ENCODE measurements at regions not wholly inside any gene's neighbourhood (a gene's known extent, or its start where the extent isn't known, plus 50 kb on each side); places are given as distances from the start of the nearest gene placed in this dataset.

DNA sequence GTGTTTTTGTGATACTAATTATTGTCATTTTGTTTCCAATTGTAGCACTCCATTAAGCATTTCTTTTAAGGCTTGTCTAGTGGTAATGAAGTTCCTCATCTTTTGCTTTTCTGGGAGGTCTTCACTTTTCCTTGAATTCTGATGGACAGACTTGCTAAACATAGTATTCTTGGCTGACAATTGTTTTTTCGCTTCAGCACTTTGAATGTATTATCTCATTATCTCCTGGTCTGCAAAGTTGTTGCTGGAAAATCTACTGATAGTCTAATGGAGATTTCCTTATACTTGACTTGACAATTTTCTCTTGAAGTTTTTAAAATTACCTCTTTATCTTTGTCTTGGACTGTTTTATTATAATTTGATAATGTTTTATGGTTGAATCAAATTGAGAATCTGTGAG lies 147.5 kb downstream of the FAM174A start:
- TF ChIP-seq POLR2A (IDR thresholded peaks at IDR 0.05) (no peak), POLR2AphosphoS5 (IDR thresholded peaks at IDR 0.05) (no peak)
- TF ChIP-seq, protein P1, sequence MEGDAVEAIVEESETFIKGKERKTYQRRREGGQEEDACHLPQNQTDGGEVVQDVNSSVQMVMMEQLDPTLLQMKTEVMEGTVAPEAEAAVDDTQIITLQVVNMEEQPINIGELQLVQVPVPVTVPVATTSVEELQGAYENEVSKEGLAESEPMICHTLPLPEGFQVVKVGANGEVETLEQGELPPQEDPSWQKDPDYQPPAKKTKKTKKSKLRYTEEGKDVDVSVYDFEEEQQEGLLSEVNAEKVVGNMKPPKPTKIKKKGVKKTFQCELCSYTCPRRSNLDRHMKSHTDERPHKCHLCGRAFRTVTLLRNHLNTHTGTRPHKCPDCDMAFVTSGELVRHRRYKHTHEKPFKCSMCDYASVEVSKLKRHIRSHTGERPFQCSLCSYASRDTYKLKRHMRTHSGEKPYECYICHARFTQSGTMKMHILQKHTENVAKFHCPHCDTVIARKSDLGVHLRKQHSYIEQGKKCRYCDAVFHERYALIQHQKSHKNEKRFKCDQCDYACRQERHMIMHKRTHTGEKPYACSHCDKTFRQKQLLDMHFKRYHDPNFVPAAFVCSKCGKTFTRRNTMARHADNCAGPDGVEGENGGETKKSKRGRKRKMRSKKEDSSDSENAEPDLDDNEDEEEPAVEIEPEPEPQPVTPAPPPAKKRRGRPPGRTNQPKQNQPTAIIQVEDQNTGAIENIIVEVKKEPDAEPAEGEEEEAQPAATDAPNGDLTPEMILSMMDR (IDR thresholded peaks at IDR 0.05) = no peak
